ENCODE measurements at regions not wholly inside any gene's neighbourhood (a gene's known extent, or its start where the extent isn't known, plus 50 kb on each side); places are given as distances from the start of the nearest gene placed in this dataset.

DNA sequence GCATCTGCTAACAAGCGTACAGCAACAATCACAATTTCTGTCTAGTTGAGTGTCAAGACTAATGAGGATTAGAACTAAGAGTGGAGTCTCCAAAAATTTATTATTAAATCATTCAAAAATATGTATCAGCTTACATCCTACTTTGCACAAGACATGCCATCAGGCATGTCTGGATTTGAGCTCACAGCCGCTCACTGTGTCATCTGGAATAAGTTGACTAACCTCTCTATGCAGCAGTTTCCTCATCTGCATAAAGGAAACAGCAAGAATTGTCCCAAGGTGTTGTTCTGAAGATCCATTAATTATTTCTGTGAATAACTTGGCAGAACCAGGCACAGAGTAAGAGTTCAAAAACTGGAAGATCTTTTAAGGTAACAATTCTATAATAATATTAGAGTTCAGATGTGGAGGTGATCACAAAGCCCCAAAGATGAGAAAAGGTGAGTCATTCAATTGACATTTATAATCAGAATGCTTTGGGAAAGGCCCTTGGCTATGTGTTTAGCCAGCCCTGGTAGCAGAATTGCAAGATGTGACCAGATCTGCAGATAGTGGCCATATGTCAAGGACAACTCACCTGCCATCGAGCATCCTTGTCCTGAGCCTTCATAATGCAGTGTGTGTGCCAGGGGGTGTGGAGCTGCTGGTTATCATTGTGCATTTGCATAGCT is 264.0 kb downstream of the FOXA2 start:
- Histone ChIP-seq H3K9ac (ENCODE audit: insufficient read depth in 1 of 2, low read length in 2 of 2) (no peak overlapping the region), H3K27me3 (ENCODE audit: control insufficient read depth in 3 of 3, insufficient read depth in 3 of 3, low read length in 2 of 3) (peaks cover 0 to 8% (median 3%) of the 10 kb centered on the region in 3 donors), H3K36me3 (ENCODE audit: control insufficient read depth in 4 of 4, insufficient read depth in 4 of 4, low read length in 4 of 4) (no peaks in the 10 kb centered on the region), H3K9me3 (ENCODE audit: control insufficient read depth in 4 of 4, insufficient read depth in 3 of 4, low read length in 3 of 4) (peaks cover 0 to 2% (median 0%) of the 10 kb centered on the region in 4 donors), H3K27ac (ENCODE audit: low read depth in 1 of 2, low read length in 1 of 2) (no peak overlapping the region), H3K4me1 (ENCODE audit: control insufficient read depth in 5 of 5, insufficient read depth in 5 of 5, low read length in 5 of 5) (no peaks in the 10 kb centered on the region), H3K4me3 (no peak overlapping the region)
- 83 to 94% methylated on average over 3 of the region's 3 CpGs for whole genome bisulfite sequencing, 2 donors
- DNase-seq = no peak
- TF ChIP-seq, protein P1, sequence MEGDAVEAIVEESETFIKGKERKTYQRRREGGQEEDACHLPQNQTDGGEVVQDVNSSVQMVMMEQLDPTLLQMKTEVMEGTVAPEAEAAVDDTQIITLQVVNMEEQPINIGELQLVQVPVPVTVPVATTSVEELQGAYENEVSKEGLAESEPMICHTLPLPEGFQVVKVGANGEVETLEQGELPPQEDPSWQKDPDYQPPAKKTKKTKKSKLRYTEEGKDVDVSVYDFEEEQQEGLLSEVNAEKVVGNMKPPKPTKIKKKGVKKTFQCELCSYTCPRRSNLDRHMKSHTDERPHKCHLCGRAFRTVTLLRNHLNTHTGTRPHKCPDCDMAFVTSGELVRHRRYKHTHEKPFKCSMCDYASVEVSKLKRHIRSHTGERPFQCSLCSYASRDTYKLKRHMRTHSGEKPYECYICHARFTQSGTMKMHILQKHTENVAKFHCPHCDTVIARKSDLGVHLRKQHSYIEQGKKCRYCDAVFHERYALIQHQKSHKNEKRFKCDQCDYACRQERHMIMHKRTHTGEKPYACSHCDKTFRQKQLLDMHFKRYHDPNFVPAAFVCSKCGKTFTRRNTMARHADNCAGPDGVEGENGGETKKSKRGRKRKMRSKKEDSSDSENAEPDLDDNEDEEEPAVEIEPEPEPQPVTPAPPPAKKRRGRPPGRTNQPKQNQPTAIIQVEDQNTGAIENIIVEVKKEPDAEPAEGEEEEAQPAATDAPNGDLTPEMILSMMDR (IDR thresholded peaks at IDR 0.05; ENCODE audit: control extremely low read depth, extremely low read depth) = no peak
- ATAC-seq (ENCODE audit: insufficient read depth, low FRiP score) = no peak

DNA sequence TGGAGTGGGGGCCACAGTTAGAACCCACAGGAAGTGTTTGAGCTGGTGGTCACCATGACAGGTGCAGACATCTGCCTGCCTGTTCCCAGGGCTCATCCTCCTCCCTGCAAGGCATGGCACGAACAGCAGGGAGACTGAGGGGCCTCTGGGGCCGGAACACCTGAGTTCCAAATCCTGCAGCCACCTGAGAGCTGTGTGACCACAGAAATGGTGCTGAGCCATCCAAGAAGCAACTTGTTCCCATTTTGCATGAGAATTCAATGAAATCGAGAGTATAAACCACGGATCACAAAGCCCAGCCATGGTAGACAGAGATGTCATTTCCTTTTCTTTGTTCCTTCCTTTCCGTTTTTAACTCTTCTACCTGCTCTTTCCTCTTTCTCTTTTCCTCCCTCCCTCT is 268.6 kb downstream of the FOXA2 start:
- TF ChIP-seq, protein P1 (IDR thresholded peaks at IDR 0.05; ENCODE audit: control extremely low read depth, extremely low read depth) = no peak
- ATAC-seq (ENCODE audit: insufficient read depth, low FRiP score) = no peak
- H3K4me3 ChIP-seq = no peak overlapping the region
- DNase-seq = no peak
- no peak overlapping the region for H3K27ac ChIP-seq (ENCODE audit: low read depth in 1 of 2, low read length in 1 of 2)
- H3K9ac ChIP-seq (ENCODE audit: insufficient read depth in 1 of 2, low read length in 2 of 2) = no peak overlapping the region
- peaks cover 0 to 3% (median 0%) of the 10 kb centered on the region in 3 donors for H3K27me3 ChIP-seq (ENCODE audit: control insufficient read depth in 3 of 3, insufficient read depth in 3 of 3, low read length in 2 of 3)
- peaks cover 0 to 2% (median 0%) of the 10 kb centered on the region in 4 donors for H3K9me3 ChIP-seq (ENCODE audit: control insufficient read depth in 4 of 4, insufficient read depth in 3 of 4, low read length in 3 of 4)
- H3K36me3 ChIP-seq (ENCODE audit: control insufficient read depth in 4 of 4, insufficient read depth in 4 of 4, low read length in 4 of 4) = no peaks in the 10 kb centered on the region
- 64 to 66% methylated on average over 5 of the region's 5 CpGs for WGBS, 2 donors
- peaks cover 0 to 6% (median 0%) of the 10 kb centered on the region in 5 donors for H3K4me1 ChIP-seq (ENCODE audit: control insufficient read depth in 5 of 5, insufficient read depth in 5 of 5, low read length in 5 of 5)

DNA sequence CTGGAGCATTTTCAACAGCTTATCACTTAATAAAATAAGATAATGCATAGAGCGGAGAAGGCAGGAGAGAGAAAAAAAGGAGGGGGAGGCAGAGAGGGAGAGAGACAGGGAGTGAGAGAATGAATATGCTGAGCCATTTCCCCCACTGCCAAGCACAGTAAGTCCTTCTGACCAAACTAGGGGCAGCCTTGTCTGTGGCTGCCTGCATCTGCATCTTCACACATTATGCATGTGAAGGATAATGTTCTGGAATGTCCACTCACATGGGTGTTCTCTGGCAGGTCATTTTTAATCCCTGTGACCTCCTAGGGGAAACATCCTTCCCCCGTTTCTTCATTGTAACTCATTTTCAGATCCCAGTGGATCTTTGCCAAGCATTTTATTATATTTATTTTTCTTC is 269.3 kb downstream of the FOXA2 start:
- no peak overlapping the region for H3K4me3 ChIP-seq
- TF ChIP-seq, protein P1 (IDR thresholded peaks at IDR 0.05; ENCODE audit: control extremely low read depth, extremely low read depth) = no peak
- peaks cover 0 to 3% (median 0%) of the 10 kb centered on the region in 3 donors for H3K27me3 ChIP-seq (ENCODE audit: control insufficient read depth in 3 of 3, insufficient read depth in 3 of 3, low read length in 2 of 3)
- DNase-seq (peak in 2 of 3 donors; percentile 21 to 32), ATAC-seq (ENCODE audit: insufficient read depth, low FRiP score) (no peak)
- H3K27ac ChIP-seq (ENCODE audit: low read depth in 1 of 2, low read length in 1 of 2) = no peak overlapping the region
- no peaks in the 10 kb centered on the region for H3K36me3 ChIP-seq (ENCODE audit: control insufficient read depth in 4 of 4, insufficient read depth in 4 of 4, low read length in 4 of 4)
- H3K9ac ChIP-seq (ENCODE audit: insufficient read depth in 1 of 2, low read length in 2 of 2) = no peak overlapping the region
- peaks cover 0 to 6% (median 0%) of the 10 kb centered on the region in 5 donors for H3K4me1 ChIP-seq (ENCODE audit: control insufficient read depth in 5 of 5, insufficient read depth in 5 of 5, low read length in 5 of 5)
- H3K9me3 ChIP-seq (ENCODE audit: control insufficient read depth in 4 of 4, insufficient read depth in 3 of 4, low read length in 3 of 4) = peaks cover 0 to 2% (median 0%) of the 10 kb centered on the region in 4 donors
- WGBS, 2 donors = 66 to 74% methylated on average over 2 of the region's 2 CpGs
